WTC11 (cell line): ENCODE measurements at regions not wholly inside any gene's neighbourhood (a gene's known extent, or its start where the extent isn't known, plus 50 kb on each side); places are given as distances from the start of the nearest gene placed in this dataset.

Experiments used
- ATAC-seq: fragments of 200-7000 bp; cut with Tn5 transposase; 2 replicates; pipeline ENCODE4 v1.10.0; 2021; ENCODE audit warnings: mild to moderate bottlenecking, moderate library complexity
- CTCF ChIA-PET: fragments of 300-600 bp; sonication (Branson Sonifier 250); formaldehyde crosslinking; loops from one replicate; lab custom pipeline; 2021; ENCODE audit warnings: antibody characterized with exemption; lab: Charles Lee
- POLR2A ChIA-PET: fragments of 350-600 bp; sonication (Branson Sonifier 250); formaldehyde crosslinking; loops from one replicate; lab custom pipeline; 2021; ENCODE audit warnings: antibody characterized with exemption; lab: Charles Lee
- DNase-seq: peaks from one replicate; pipeline ENCODE4 v3.0.0; 2021; ENCODE audit warnings: low spot score
- H3K27ac Mint-ChIP-seq: 2 replicates; pipeline ENCODE4 v1.8.0; 2021; ENCODE audit warnings: mixed read lengths
- H3K27me3 Mint-ChIP-seq: 2 replicates; pipeline ENCODE4 v1.8.0; 2021; ENCODE audit warnings: low read depth, mild to moderate bottlenecking, moderate library complexity, mixed read lengths
- H3K36me3 Mint-ChIP-seq: 2 replicates; pipeline ENCODE4 v1.8.0; 2021; ENCODE audit warnings: mixed read lengths
- H3K4me1 Mint-ChIP-seq: 2 replicates; pipeline ENCODE4 v1.8.0; 2022; ENCODE audit warnings: mixed read lengths
- H3K4me3 Mint-ChIP-seq: 2 replicates; pipeline ENCODE4 v1.8.0; 2021; ENCODE audit warnings: mild to moderate bottlenecking, moderate library complexity, mixed read lengths
- H3K9me3 Mint-ChIP-seq: 2 replicates; pipeline ENCODE4 v1.8.0; 2021; ENCODE audit warnings: mixed read lengths
- ATF1 ChIP-seq: sonication (generic); formaldehyde crosslinking; IDR thresholded peaks from 2 replicates; pipeline ENCODE4 v1.8.1; 2023; ENCODE audit warnings: mild to moderate bottlenecking, moderate library complexity, missing genetic modification reagents
- ATF3 ChIP-seq: sonication (generic); formaldehyde crosslinking; conservative IDR thresholded peaks from 2 replicates; pipeline ENCODE4 v1.8.1; 2022; ENCODE audit warnings: mild to moderate bottlenecking, missing genetic modification reagents
- CREB1 ChIP-seq: sonication (generic); formaldehyde crosslinking; IDR thresholded peaks from 2 replicates; pipeline ENCODE4 v1.8.0; 2023; ENCODE audit warnings: mild to moderate bottlenecking, missing genetic modification reagents
- ELF4 ChIP-seq: sonication (generic); formaldehyde crosslinking; IDR thresholded peaks from 2 replicates; pipeline ENCODE4 v1.8.1; 2022; ENCODE audit warnings: low read depth, mild to moderate bottlenecking, moderate library complexity, missing genetic modification reagents
- ESRRA ChIP-seq: sonication (generic); formaldehyde crosslinking; IDR thresholded peaks from 2 replicates; pipeline ENCODE4 v1.8.1; 2022; ENCODE audit warnings: mild to moderate bottlenecking, missing genetic modification reagents, borderline replicate concordance
- FOXJ3 ChIP-seq: sonication (generic); formaldehyde crosslinking; IDR thresholded peaks from 2 replicates; pipeline ENCODE4 v1.9.0; 2021; ENCODE audit warnings: missing genetic modification reagents, mild to moderate bottlenecking, borderline replicate concordance
- FOXP1 ChIP-seq: sonication (generic); formaldehyde crosslinking; IDR thresholded peaks from 2 replicates; pipeline ENCODE4 v1.8.0; 2022; ENCODE audit warnings: missing genetic modification reagents, mild to moderate bottlenecking, moderate library complexity, borderline replicate concordance
- GRHL2 ChIP-seq: fragments of 250-450 bp; sonication (Bioruptor Pico); IDR thresholded peaks from 2 replicates; pipeline ENCODE4 v1.8.0; 2022; ENCODE audit warnings: mild to moderate bottlenecking, moderate library complexity; ENCODE audit not compliant: insufficient replicate concordance, severe bottlenecking
- HMGXB4 ChIP-seq: sonication (generic); formaldehyde crosslinking; IDR thresholded peaks from 2 replicates; pipeline ENCODE4 v1.8.1; 2023; ENCODE audit warnings: mild to moderate bottlenecking, moderate library complexity, missing genetic modification reagents
- JUN ChIP-seq: sonication (generic); formaldehyde crosslinking; IDR thresholded peaks from 2 replicates; pipeline ENCODE4 v1.8.0; 2023; ENCODE audit warnings: mild to moderate bottlenecking, missing genetic modification reagents
- KAT7 ChIP-seq: sonication (generic); formaldehyde crosslinking; IDR thresholded peaks from 2 replicates; pipeline ENCODE4 v1.8.1; 2023; ENCODE audit warnings: missing genetic modification reagents, mild to moderate bottlenecking, borderline replicate concordance
- NFYB ChIP-seq: sonication (generic); formaldehyde crosslinking; conservative IDR thresholded peaks from 2 replicates; pipeline ENCODE4 v1.8.0; 2022; ENCODE audit warnings: low read depth, missing genetic modification reagents
- NR1H2 ChIP-seq: sonication (generic); formaldehyde crosslinking; IDR thresholded peaks from 2 replicates; pipeline ENCODE4 v1.9.0; 2021; ENCODE audit warnings: mild to moderate bottlenecking, moderate library complexity, missing genetic modification reagents
- NR2C2 ChIP-seq: sonication (generic); formaldehyde crosslinking; IDR thresholded peaks from 2 replicates; pipeline ENCODE4 v1.8.0; 2022; ENCODE audit warnings: mild to moderate bottlenecking, missing genetic modification reagents
- NR3C1 ChIP-seq: sonication (generic); formaldehyde crosslinking; conservative IDR thresholded peaks from 2 replicates; pipeline ENCODE4 v1.8.1; 2023; ENCODE audit warnings: low read depth, mild to moderate bottlenecking, missing genetic modification reagents
- SOX15 ChIP-seq: fragments of 250-450 bp; sonication (Bioruptor Pico); IDR thresholded peaks from 2 replicates; pipeline ENCODE4 v1.9.0; 2021; ENCODE audit warnings: mild to moderate bottlenecking
- TCF7 ChIP-seq: sonication (generic); formaldehyde crosslinking; IDR thresholded peaks from 2 replicates; pipeline ENCODE4 v1.8.0; 2022; ENCODE audit warnings: mild to moderate bottlenecking, low read depth, missing genetic modification reagents, moderate library complexity
- TEAD1 ChIP-seq: sonication (generic); formaldehyde crosslinking; IDR thresholded peaks from 2 replicates; pipeline ENCODE4 v1.8.0; 2022; ENCODE audit warnings: mild to moderate bottlenecking, missing genetic modification reagents
- TEAD4 ChIP-seq: sonication (generic); formaldehyde crosslinking; IDR thresholded peaks from 2 replicates; pipeline ENCODE4 v1.8.0; 2022; ENCODE audit warnings: mild to moderate bottlenecking, missing genetic modification reagents
- TP53 ChIP-seq: sonication (generic); formaldehyde crosslinking; IDR thresholded peaks from 2 replicates; pipeline ENCODE4 v1.8.1; 2023; ENCODE audit warnings: mild to moderate bottlenecking, missing genetic modification reagents
- USF2 ChIP-seq: sonication (generic); formaldehyde crosslinking; IDR thresholded peaks from 2 replicates; pipeline ENCODE4 v1.8.1; 2023; ENCODE audit warnings: mild to moderate bottlenecking, missing genetic modification reagents, moderate library complexity
- ZMAT4 ChIP-seq: fragments of 250-450 bp; sonication (Bioruptor Pico); IDR thresholded peaks from 2 replicates; pipeline ENCODE4 v1.9.0; 2021; ENCODE audit warnings: mild to moderate bottlenecking
- ZNF219 ChIP-seq: sonication (generic); formaldehyde crosslinking; IDR thresholded peaks from 2 replicates; pipeline ENCODE4 v1.8.0; 2023; ENCODE audit warnings: missing genetic modification reagents, mild to moderate bottlenecking, borderline replicate concordance
- TF ChIP-seq, protein P1 (sequence below): sonication (generic); formaldehyde crosslinking; IDR thresholded peaks from 2 replicates; pipeline ENCODE4 v1.8.0; 2022; ENCODE audit warnings: mild to moderate bottlenecking, missing genetic modification reagents
- TF ChIP-seq, protein P2 (sequence below): sonication (generic); formaldehyde crosslinking; IDR thresholded peaks from 2 replicates; pipeline ENCODE4 v1.8.1; 2023; ENCODE audit warnings: mild to moderate bottlenecking, missing genetic modification reagents
- TF ChIP-seq, protein P3 (sequence below): sonication (generic); formaldehyde crosslinking; IDR thresholded peaks from 2 replicates; pipeline ENCODE4 v1.8.0; 2022; ENCODE audit warnings: mild to moderate bottlenecking, missing genetic modification reagents
- TF ChIP-seq, protein P4 (sequence below): sonication (generic); formaldehyde crosslinking; IDR thresholded peaks from 2 replicates; pipeline ENCODE4 v1.8.0; 2023; ENCODE audit warnings: missing genetic modification reagents
- TF ChIP-seq, protein P5 (sequence below): fragments of 200-600 bp; IDR thresholded peaks from 2 replicates; pipeline ENCODE4 v1.8.0; 2022; ENCODE audit warnings: antibody characterized with exemption

GRCh38 chr7:118055647-118056046 lies 128.3 kb upstream of the LSM8 start (continued):
- no peak for TF ChIP-seq JUN (CRISPR knock-in tag)

DNA sequence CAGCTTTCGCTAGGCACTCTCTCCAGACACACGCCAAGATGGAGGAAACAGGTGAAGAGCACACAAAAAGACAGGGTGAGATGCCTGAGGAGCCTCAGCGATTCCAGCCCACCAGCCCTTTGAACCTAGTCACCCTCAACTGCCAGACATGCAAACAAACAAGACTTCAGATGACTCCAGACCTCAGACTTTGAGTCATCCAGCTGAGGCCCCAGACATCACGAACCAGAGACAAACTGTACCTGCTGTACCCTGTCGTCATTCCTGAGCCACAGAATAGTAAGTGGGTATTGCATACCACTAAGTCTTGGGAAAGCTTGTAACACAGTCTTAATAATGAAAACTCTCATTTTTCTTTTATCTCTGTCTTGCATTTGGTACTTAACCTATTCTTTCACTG lies 126.6 kb upstream of the LSM8 start:
- CTCF ChIA-PET, result no interaction called here
- no peak for ATAC-seq
- POLR2A ChIA-PET, result no interaction called here
- Mint-ChIP-seq H3K4me1 (peaks cover 3% of the 10 kb centered on the region), H3K27me3 (no peaks in the 10 kb centered on the region), H3K27ac (no peak overlapping the region)
- TF ChIP-seq NFYB (CRISPR knock-in tag) (no peak), ZMAT4 (CRISPR knock-in tag) (no peak), NR1H2 (CRISPR knock-in tag) (no peak), ZNF219 (no peak), FOXP1 (CRISPR knock-in tag) (no peak), ATF3 (CRISPR knock-in tag) (no peak), ATF1 (no peak), TP53 (CRISPR knock-in tag) (no peak), ESRRA (CRISPR knock-in tag) (no peak), CREB1 (no peak), NR2C2 (no peak), KAT7 (CRISPR knock-in tag) (no peak)
- TF ChIP-seq, protein P1, sequence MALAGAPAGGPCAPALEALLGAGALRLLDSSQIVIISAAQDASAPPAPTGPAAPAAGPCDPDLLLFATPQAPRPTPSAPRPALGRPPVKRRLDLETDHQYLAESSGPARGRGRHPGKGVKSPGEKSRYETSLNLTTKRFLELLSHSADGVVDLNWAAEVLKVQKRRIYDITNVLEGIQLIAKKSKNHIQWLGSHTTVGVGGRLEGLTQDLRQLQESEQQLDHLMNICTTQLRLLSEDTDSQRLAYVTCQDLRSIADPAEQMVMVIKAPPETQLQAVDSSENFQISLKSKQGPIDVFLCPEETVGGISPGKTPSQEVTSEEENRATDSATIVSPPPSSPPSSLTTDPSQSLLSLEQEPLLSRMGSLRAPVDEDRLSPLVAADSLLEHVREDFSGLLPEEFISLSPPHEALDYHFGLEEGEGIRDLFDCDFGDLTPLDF (CRISPR knock-in tag), result no peak
- TF ChIP-seq, all 79 proteins: peak for 0
- Mint-ChIP-seq H3K9me3 (no peaks in the 10 kb centered on the region), H3K36me3 (no peaks in the 10 kb centered on the region), H3K4me3 (no peak overlapping the region)
- DNase-seq, result no peak

GRCh38 chr7:118059209-118059608 lies 124.8 kb upstream of the LSM8 start:
- no peaks in the 10 kb centered on the region for H3K36me3 Mint-ChIP-seq
- TF ChIP-seq, protein P2, sequence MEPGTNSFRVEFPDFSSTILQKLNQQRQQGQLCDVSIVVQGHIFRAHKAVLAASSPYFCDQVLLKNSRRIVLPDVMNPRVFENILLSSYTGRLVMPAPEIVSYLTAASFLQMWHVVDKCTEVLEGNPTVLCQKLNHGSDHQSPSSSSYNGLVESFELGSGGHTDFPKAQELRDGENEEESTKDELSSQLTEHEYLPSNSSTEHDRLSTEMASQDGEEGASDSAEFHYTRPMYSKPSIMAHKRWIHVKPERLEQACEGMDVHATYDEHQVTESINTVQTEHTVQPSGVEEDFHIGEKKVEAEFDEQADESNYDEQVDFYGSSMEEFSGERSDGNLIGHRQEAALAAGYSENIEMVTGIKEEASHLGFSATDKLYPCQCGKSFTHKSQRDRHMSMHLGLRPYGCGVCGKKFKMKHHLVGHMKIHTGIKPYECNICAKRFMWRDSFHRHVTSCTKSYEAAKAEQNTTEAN (CRISPR knock-in tag), result no peak
- TF ChIP-seq ELF4 (no peak), NR2C2 (no peak), TEAD1 (CRISPR knock-in tag) (no peak), USF2 (CRISPR knock-in tag) (no peak), NR3C1 (no peak), HMGXB4 (no peak), GRHL2 (CRISPR knock-in tag) (no peak), SOX15 (CRISPR knock-in tag) (no peak), FOXJ3 (CRISPR knock-in tag) (no peak), TCF7 (CRISPR knock-in tag) (no peak), TEAD4 (CRISPR knock-in tag) (no peak)
- TF ChIP-seq, protein P3, sequence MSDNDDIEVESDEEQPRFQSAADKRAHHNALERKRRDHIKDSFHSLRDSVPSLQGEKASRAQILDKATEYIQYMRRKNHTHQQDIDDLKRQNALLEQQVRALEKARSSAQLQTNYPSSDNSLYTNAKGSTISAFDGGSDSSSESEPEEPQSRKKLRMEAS (CRISPR knock-in tag), result no peak
- TF ChIP-seq, protein P4, sequence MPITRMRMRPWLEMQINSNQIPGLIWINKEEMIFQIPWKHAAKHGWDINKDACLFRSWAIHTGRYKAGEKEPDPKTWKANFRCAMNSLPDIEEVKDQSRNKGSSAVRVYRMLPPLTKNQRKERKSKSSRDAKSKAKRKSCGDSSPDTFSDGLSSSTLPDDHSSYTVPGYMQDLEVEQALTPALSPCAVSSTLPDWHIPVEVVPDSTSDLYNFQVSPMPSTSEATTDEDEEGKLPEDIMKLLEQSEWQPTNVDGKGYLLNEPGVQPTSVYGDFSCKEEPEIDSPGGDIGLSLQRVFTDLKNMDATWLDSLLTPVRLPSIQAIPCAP (CRISPR knock-in tag), result no peak
- TF ChIP-seq, protein P5, sequence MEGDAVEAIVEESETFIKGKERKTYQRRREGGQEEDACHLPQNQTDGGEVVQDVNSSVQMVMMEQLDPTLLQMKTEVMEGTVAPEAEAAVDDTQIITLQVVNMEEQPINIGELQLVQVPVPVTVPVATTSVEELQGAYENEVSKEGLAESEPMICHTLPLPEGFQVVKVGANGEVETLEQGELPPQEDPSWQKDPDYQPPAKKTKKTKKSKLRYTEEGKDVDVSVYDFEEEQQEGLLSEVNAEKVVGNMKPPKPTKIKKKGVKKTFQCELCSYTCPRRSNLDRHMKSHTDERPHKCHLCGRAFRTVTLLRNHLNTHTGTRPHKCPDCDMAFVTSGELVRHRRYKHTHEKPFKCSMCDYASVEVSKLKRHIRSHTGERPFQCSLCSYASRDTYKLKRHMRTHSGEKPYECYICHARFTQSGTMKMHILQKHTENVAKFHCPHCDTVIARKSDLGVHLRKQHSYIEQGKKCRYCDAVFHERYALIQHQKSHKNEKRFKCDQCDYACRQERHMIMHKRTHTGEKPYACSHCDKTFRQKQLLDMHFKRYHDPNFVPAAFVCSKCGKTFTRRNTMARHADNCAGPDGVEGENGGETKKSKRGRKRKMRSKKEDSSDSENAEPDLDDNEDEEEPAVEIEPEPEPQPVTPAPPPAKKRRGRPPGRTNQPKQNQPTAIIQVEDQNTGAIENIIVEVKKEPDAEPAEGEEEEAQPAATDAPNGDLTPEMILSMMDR, result no peak

More at GRCh38 chr7:118059209-118059608, 124.8 kb upstream of the LSM8 start:
- H3K27ac Mint-ChIP-seq, result no peak overlapping the region
- DNase-seq (no peak), ATAC-seq (no peak)
- no peak overlapping the region for H3K4me3 Mint-ChIP-seq
- H3K4me1 Mint-ChIP-seq, result no peaks in the 10 kb centered on the region
- no peaks in the 10 kb centered on the region for H3K27me3 Mint-ChIP-seq
- POLR2A ChIA-PET, result no interaction called here
- CTCF ChIA-PET, result no interaction called here
- no peaks in the 10 kb centered on the region for H3K9me3 Mint-ChIP-seq
